Tibial artery (tissue), 4 donors: ENCODE measurements at regions not wholly inside any gene's neighbourhood (a gene's known extent, or its start where the extent isn't known, plus 50 kb on each side); places are given as distances from the start of the nearest gene placed in this dataset.
"Not testable (repeated sequence)": the region's sequence is repeated elsewhere in the genome, so short reads cannot be mapped to it uniquely, and the experiment has no call there.

Source experiments
- DNase-seq, 2 donors: peaks; one replicate each; pipeline ENCODE4 v3.0.0-alpha.2; 2019
- H3K27ac ChIP-seq, 2 donors: fragments of 200-600 bp; sonication (generic) in 1 of 2; 1 replicate in 1 of 2; 2 replicates in 1 of 2; pipeline ENCODE4 v1.5.1; 2018 to 2019; ENCODE audit warnings: mild to moderate bottlenecking in 1 of 2
- H3K27me3 ChIP-seq, 2 donors: fragments of 200-600 bp; sonication (generic) in 1 of 2; one replicate each; pipeline versions ENCODE4 v1.5.1 to v1.6.0; 2016 to 2019
- H3K36me3 ChIP-seq, 3 donors: fragments of 200-600 bp; sonication (generic) in 2 of 3; one replicate each; pipeline ENCODE4 v1.5.1; 2016 to 2019; ENCODE audit warnings: mild to moderate bottlenecking in 2 of 3
- H3K4me1 ChIP-seq, 4 donors: fragments of 200-600 bp; sonication (generic) in 2 of 4; 1 replicate in 3 of 4; 2 replicates in 1 of 4; pipeline ENCODE4 v1.5.1; 2016 to 2019
- H3K4me3 ChIP-seq, 2 donors: fragments of 200-600 bp; sonication (generic) in 1 of 2; 1 replicate in 1 of 2; 2 replicates in 1 of 2; pipeline ENCODE4 v1.5.1; 2018 to 2019; ENCODE audit warnings: mild to moderate bottlenecking in 2 of 2
- H3K9me3 ChIP-seq, 3 donors: fragments of 200-600 bp; sonication (generic) in 1 of 3; one replicate each; pipeline ENCODE4 v1.5.1; 2016 to 2019
- intact Hi-C: fragments of 100-400 bp; cut with DNase I; formaldehyde crosslinking; loops from one replicate; pipeline ENCODE4 v1.15.0; 2023; ENCODE audit warnings: low total_unique reads
- TF ChIP-seq, protein P1 (sequence below), 2 experiments: fragments of 200-600 bp in 1 of 2; fragments of 450-650 bp in 1 of 2; IDR thresholded peaks; one replicate each; pipeline ENCODE4 v1.5.1; 2017 to 2019; ENCODE audit warnings: antibody characterized with exemption in 2 of 2, mild to moderate bottlenecking in 1 of 2, moderate library complexity in 1 of 2

DNA sequence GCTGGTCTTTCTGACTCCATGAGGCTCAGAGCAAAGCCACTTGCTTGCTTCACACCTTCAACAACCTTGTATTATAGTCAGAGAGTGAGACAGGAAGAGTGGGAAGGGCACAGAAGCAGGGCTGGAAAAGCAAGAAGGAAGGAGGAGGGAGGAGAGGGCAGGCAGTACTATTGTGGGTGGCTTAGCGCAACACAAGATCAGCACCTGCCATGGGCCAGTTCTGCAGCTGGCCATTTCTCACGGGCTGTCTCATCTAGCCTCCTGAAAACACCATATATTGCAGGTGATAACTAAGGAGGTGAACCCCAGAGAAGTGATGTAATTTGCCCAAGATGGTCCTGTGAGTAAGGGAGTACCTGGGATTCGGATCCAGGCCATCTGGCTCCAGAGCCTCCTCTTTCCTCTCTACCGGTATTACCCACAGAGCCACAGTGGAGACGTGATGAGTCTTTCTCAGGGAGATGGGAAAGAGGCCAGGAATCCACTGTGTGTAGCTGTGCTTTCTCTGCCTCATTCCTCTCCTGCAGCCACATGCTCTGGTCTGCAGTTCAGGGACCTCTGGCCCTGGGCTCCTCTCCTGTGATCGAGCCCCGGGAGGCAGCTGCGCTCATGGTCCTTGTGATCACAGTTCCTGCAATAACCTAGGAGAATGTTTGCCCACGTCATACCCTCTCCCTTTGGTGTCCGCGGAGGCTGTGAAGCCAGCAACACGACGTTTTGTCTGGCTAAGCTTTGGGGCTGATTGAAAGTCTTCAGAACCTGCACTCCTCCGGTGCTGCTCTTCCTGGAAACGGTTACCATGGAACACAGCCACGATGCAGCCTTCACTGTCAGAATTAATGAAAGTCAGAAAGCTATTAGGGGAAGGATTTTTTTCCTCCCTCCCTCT lies 178.1 kb upstream of the CCL2 start:
- no peaks in the 10 kb centered on the region for H3K36me3 ChIP-seq
- TF ChIP-seq, protein P1, sequence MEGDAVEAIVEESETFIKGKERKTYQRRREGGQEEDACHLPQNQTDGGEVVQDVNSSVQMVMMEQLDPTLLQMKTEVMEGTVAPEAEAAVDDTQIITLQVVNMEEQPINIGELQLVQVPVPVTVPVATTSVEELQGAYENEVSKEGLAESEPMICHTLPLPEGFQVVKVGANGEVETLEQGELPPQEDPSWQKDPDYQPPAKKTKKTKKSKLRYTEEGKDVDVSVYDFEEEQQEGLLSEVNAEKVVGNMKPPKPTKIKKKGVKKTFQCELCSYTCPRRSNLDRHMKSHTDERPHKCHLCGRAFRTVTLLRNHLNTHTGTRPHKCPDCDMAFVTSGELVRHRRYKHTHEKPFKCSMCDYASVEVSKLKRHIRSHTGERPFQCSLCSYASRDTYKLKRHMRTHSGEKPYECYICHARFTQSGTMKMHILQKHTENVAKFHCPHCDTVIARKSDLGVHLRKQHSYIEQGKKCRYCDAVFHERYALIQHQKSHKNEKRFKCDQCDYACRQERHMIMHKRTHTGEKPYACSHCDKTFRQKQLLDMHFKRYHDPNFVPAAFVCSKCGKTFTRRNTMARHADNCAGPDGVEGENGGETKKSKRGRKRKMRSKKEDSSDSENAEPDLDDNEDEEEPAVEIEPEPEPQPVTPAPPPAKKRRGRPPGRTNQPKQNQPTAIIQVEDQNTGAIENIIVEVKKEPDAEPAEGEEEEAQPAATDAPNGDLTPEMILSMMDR (IDR thresholded peaks at IDR 0.05), result no peak
- no peak overlapping the region for H3K4me3 ChIP-seq
- DNase-seq, result no peak
- no peak overlapping the region for H3K27ac ChIP-seq
- H3K9me3 ChIP-seq, result no peaks in the 10 kb centered on the region
- H3K4me1 ChIP-seq, result no peaks in the 10 kb centered on the region
- peaks cover 0 to 5% of the 10 kb centered on the region in 2 donors for H3K27me3 ChIP-seq
- intact Hi-C loops, result no loop called here

DNA sequence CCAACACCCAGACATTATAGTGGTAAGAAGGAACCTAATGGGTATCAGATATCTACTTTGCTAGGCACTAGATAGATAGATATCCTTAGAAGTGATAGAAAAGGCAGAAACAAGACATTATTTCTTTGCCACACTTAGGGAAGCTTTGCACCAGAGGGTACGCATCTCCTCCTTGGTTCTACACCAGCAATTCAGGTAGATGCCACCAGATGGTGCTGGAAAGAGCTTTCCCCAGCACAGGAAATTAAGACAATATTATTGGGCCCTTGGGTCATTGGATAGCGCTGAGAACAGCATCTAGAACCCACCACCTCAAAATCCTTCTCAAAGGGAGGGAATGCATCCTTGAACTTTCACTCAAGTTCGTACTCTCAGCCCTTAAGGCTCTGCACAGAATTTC lies 173.8 kb upstream of the CCL2 start:
- Histone ChIP-seq H3K27ac (no peak overlapping the region), H3K9me3 (no peaks in the 10 kb centered on the region), H3K4me3 (no peak overlapping the region), H3K36me3 (no peaks in the 10 kb centered on the region), H3K27me3 (peaks cover 0 to 5% of the 10 kb centered on the region in 2 donors), H3K4me1 (no peaks in the 10 kb centered on the region)
- TF ChIP-seq, protein P1 (IDR thresholded peaks at IDR 0.05), result no peak
- intact Hi-C loops, result no loop called here
- DNase-seq, result no peak

DNA sequence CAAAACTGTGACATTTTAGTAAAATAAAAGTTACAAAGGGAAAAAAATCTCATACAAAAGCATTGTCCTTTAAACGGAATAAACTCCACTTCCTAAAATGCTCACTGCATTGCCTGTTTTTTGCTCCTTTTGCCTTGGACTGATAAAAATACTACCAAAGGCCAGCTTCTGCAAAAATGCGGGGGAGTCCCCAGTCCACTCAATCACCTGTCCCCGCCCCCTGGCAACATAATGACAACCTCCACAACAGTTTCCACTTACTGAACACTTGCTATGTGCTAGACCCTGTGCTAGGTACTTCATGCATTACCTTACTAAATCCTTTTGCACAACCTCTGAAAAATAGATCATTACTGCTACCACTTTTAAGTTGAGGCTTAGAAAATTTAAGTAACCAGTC lies 172.7 kb upstream of the CCL2 start:
- Histone ChIP-seq H3K4me1 (no peaks in the 10 kb centered on the region), H3K4me3 (no peak overlapping the region), H3K36me3 (no peaks in the 10 kb centered on the region), H3K9me3 (no peaks in the 10 kb centered on the region), H3K27ac (no peak overlapping the region), H3K27me3 (peaks cover 0 to 5% of the 10 kb centered on the region in 2 donors)
- TF ChIP-seq, protein P1 (IDR thresholded peaks at IDR 0.05), result no peak
- intact Hi-C loops, result no loop called here
- DNase-seq, result no peak

GRCh38 chr17:34089042-34089441 lies 166.0 kb upstream of the CCL2 start:
- H3K9me3 ChIP-seq, H3K27ac ChIP-seq, H3K27me3 ChIP-seq, H3K4me3 ChIP-seq, H3K4me1 ChIP-seq, intact Hi-C loops, DNase-seq, H3K36me3 ChIP-seq: not testable (repeated sequence)

DNA sequence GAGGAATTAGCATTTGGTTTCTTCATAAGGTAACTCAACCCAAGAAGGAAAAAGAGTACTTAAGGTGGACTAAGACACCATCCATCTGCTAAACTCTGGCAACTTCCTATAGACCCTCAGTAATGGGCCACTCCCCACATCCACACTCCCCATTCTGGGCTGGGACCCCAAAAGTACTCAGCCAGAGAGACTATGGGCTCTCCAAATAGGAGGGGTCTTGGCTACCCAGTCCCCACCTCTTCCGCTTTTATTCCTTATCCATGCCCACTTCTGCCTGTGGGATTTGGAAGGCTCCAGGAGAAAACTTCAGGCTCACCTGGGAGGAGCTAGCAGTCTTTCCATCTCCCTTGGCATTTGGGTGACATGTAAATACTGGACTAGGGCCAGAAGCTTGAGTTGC lies 164.5 kb upstream of the CCL2 start:
- H3K4me1 ChIP-seq, result no peaks in the 10 kb centered on the region
- peaks cover 0 to 3% of the 10 kb centered on the region in 2 donors for H3K27me3 ChIP-seq
- no peak overlapping the region for H3K27ac ChIP-seq
- H3K9me3 ChIP-seq, result no peaks in the 10 kb centered on the region
- intact Hi-C loops, result no loop called here
- TF ChIP-seq, protein P1 (IDR thresholded peaks at IDR 0.05), result no peak
- no peak overlapping the region for H3K4me3 ChIP-seq
- no peaks in the 10 kb centered on the region for H3K36me3 ChIP-seq
- DNase-seq, result no peak

DNA sequence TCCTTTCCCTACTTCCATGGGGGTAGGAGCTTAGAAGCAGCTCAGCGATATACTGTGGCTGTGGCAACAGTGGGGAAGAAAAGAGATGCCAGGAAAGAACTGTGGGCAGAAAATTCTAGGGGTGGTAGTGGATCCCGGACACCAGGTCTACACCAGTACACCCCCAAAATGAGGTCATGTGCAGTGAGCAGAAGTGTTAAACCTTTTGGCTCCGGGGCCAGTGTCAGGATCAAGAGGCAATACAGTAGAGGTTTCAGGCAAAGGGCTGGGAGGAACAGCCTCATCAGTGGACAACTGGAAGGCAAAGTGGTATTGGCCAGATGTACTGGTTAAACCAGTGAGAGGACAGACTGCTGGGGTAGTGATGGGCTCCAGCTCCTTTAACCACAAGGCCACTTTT lies 163.1 kb upstream of the CCL2 start:
- no peaks in the 10 kb centered on the region for H3K36me3 ChIP-seq
- no peaks in the 10 kb centered on the region for H3K4me1 ChIP-seq
- no peak overlapping the region for H3K4me3 ChIP-seq
- no peak for DNase-seq
- no peak overlapping the region for H3K27ac ChIP-seq
- peaks cover 0 to 3% of the 10 kb centered on the region in 2 donors for H3K27me3 ChIP-seq
- TF ChIP-seq, protein P1 (IDR thresholded peaks at IDR 0.05), result no peak
- intact Hi-C loops, result no loop called here
- H3K9me3 ChIP-seq, result no peaks in the 10 kb centered on the region
